ENCODE measurements at regions not wholly inside any gene's neighbourhood (a gene's known extent, or its start where the extent isn't known, plus 50 kb on each side); places are given as distances from the start of the nearest gene placed in this dataset.

- POLR2A ChIA-PET, result no interaction called here
- Mint-ChIP-seq H3K9me3 (peaks cover 0 to 10% (median 5%) of the 10 kb centered on the region in 9 donors), H3K4me1 (no peaks in the 10 kb centered on the region), H3K27me3 (no peaks in the 10 kb centered on the region), H3K36me3 (peaks cover 0 to 2% (median 0%) of the 10 kb centered on the region in 3 donors), H3K4me3 (no peak overlapping the region), H3K27ac (no peak overlapping the region)
- DNase-seq (no peak), ATAC-seq (no peak)
Observed at GRCh38 chr13:88339271-88339741, 668.1 kb downstream of the SLITRK5 start.

- H3K4me1 Mint-ChIP-seq, result no peaks in the 10 kb centered on the region
- DNase-seq, result no peak
- peaks cover 0 to 5% (median 0%) of the 10 kb centered on the region in 3 donors for H3K36me3 Mint-ChIP-seq
- ATAC-seq, result no peak
- no peak overlapping the region for H3K4me3 Mint-ChIP-seq
- POLR2A ChIA-PET, result no interaction called here
- peaks cover 3 to 20% (median 8%) of the 10 kb centered on the region in 9 donors for H3K9me3 Mint-ChIP-seq
- no peaks in the 10 kb centered on the region for H3K27me3 Mint-ChIP-seq
- H3K27ac Mint-ChIP-seq, result peak overlapping the region in 1 of 10 donors; percentile 40
Observed at GRCh38 chr13:88345171-88345847, 674.1 kb downstream of the SLITRK5 start.

GRCh38 chr13:88360761-88361160 lies 689.6 kb downstream of the SLITRK5 start:
- no peak for ATAC-seq

GRCh38 chr13:88369866-88370265 lies 698.7 kb downstream of the SLITRK5 start:
- Mint-ChIP-seq H3K27ac (no peak overlapping the region), H3K9me3 (peaks cover 0 to 2% (median 0%) of the 10 kb centered on the region in 9 donors), H3K36me3 (no peaks in the 10 kb centered on the region), H3K4me1 (no peaks in the 10 kb centered on the region), H3K27me3 (no peaks in the 10 kb centered on the region), H3K4me3 (no peak overlapping the region)
- ATAC-seq (no peak), DNase-seq (no peak)
- POLR2A ChIA-PET, result no interaction called here

More at GRCh38 chr13:88360761-88361160, 689.6 kb downstream of the SLITRK5 start:
- H3K27me3 Mint-ChIP-seq, result no peaks in the 10 kb centered on the region
- no peak overlapping the region for H3K27ac Mint-ChIP-seq
- no peak for DNase-seq
- H3K4me3 Mint-ChIP-seq, result no peak overlapping the region
- H3K4me1 Mint-ChIP-seq, result peaks cover 0 to 2% (median 0%) of the 10 kb centered on the region in 4 donors
- H3K36me3 Mint-ChIP-seq, result peaks cover 0 to 4% (median 0%) of the 10 kb centered on the region in 3 donors
- peaks cover 2 to 19% (median 6%) of the 10 kb centered on the region in 9 donors for H3K9me3 Mint-ChIP-seq
- POLR2A ChIA-PET, result no interaction called here

GRCh38 chr13:88376760-88377388 lies 705.7 kb downstream of the SLITRK5 start:
- H3K27me3 Mint-ChIP-seq, result no peaks in the 10 kb centered on the region
- ATAC-seq (no peak), DNase-seq (no peak)
- no peak overlapping the region for H3K4me3 Mint-ChIP-seq
- peaks cover 0 to 4% (median 0%) of the 10 kb centered on the region in 4 donors for H3K4me1 Mint-ChIP-seq
- POLR2A ChIA-PET, result no interaction called here
- H3K27ac Mint-ChIP-seq, result no peak overlapping the region
- H3K9me3 Mint-ChIP-seq, result peaks cover 0 to 7% (median 2%) of the 10 kb centered on the region in 9 donors
- H3K36me3 Mint-ChIP-seq, result no peaks in the 10 kb centered on the region

- H3K4me1 Mint-ChIP-seq, result peaks cover 0 to 4% (median 0%) of the 10 kb centered on the region in 4 donors
- no peak for DNase-seq
- peaks cover 0 to 7% (median 2%) of the 10 kb centered on the region in 9 donors for H3K9me3 Mint-ChIP-seq
- no peak overlapping the region for H3K27ac Mint-ChIP-seq
- no peaks in the 10 kb centered on the region for H3K27me3 Mint-ChIP-seq
- ATAC-seq, result no peak
- H3K4me3 Mint-ChIP-seq, result no peak overlapping the region
- POLR2A ChIA-PET, result no interaction called here
- H3K36me3 Mint-ChIP-seq, result no peaks in the 10 kb centered on the region
Observed at GRCh38 chr13:88377852-88378251, 706.7 kb downstream of the SLITRK5 start.

GRCh38 chr13:88384542-88384941 lies 713.4 kb downstream of the SLITRK5 start:
- Mint-ChIP-seq H3K9me3 (peaks cover 0 to 20% (median 3%) of the 10 kb centered on the region in 9 donors), H3K27me3 (no peaks in the 10 kb centered on the region), H3K27ac (no peak overlapping the region), H3K4me1 (no peaks in the 10 kb centered on the region), H3K36me3 (peaks cover 0 to 13% (median 0%) of the 10 kb centered on the region in 3 donors), H3K4me3 (no peak overlapping the region)
- no peak for DNase-seq
- ATAC-seq, result no peak
- POLR2A ChIA-PET, result no interaction called here

- H3K27me3 Mint-ChIP-seq, result no peaks in the 10 kb centered on the region
- peaks cover 0 to 15% (median 7%) of the 10 kb centered on the region in 9 donors for H3K9me3 Mint-ChIP-seq
- H3K36me3 Mint-ChIP-seq, result peaks cover 0 to 10% (median 0%) of the 10 kb centered on the region in 3 donors
- no peak for DNase-seq
- no peak overlapping the region for H3K27ac Mint-ChIP-seq
- H3K4me1 Mint-ChIP-seq, result no peaks in the 10 kb centered on the region
- no peak for ATAC-seq
- H3K4me3 Mint-ChIP-seq, result no peak overlapping the region
- POLR2A ChIA-PET, result no interaction called here
Observed at GRCh38 chr13:88395804-88396203, 724.6 kb downstream of the SLITRK5 start.

GRCh38 chr13:88411696-88412095 lies 740.5 kb downstream of the SLITRK5 start:
- ATAC-seq (no peak), DNase-seq (no peak)
- H3K27me3 Mint-ChIP-seq, result no peaks in the 10 kb centered on the region
- POLR2A ChIA-PET, result no interaction called here
- H3K9me3 Mint-ChIP-seq, result peaks cover 0 to 13% (median 4%) of the 10 kb centered on the region in 9 donors
- H3K4me1 Mint-ChIP-seq, result peaks cover 0 to 2% (median 0%) of the 10 kb centered on the region in 4 donors
- H3K36me3 Mint-ChIP-seq, result peaks cover 0 to 3% (median 0%) of the 10 kb centered on the region in 3 donors
- no peak overlapping the region for H3K27ac Mint-ChIP-seq
- no peak overlapping the region for H3K4me3 Mint-ChIP-seq

GRCh38 chr13:88417801-88418200 lies 746.6 kb downstream of the SLITRK5 start:
- DNase-seq (no peak), ATAC-seq (no peak)
- peaks cover 0 to 19% (median 6%) of the 10 kb centered on the region in 9 donors for H3K9me3 Mint-ChIP-seq
- no peak overlapping the region for H3K4me3 Mint-ChIP-seq
- no peaks in the 10 kb centered on the region for H3K36me3 Mint-ChIP-seq
- no peaks in the 10 kb centered on the region for H3K27me3 Mint-ChIP-seq
- POLR2A ChIA-PET, result no interaction called here
- peaks cover 0 to 2% (median 0%) of the 10 kb centered on the region in 4 donors for H3K4me1 Mint-ChIP-seq
- no peak overlapping the region for H3K27ac Mint-ChIP-seq

GRCh38 chr13:88424463-88424862 lies 753.3 kb downstream of the SLITRK5 start:
- Mint-ChIP-seq H3K27ac (no peak overlapping the region), H3K4me1 (peaks cover 0 to 8% (median 0%) of the 10 kb centered on the region in 4 donors), H3K36me3 (no peaks in the 10 kb centered on the region), H3K27me3 (no peaks in the 10 kb centered on the region), H3K9me3 (peaks cover 0 to 17% (median 4%) of the 10 kb centered on the region in 9 donors), H3K4me3 (no peak overlapping the region)
- ATAC-seq (no peak), DNase-seq (no peak)
- POLR2A ChIA-PET, result no interaction called here

- Mint-ChIP-seq H3K4me3 (no peak overlapping the region), H3K36me3 (no peaks in the 10 kb centered on the region), H3K27ac (no peak overlapping the region), H3K27me3 (no peaks in the 10 kb centered on the region), H3K4me1 (peaks cover 0 to 16% (median 0%) of the 10 kb centered on the region in 4 donors), H3K9me3 (peaks cover 0 to 13% (median 2%) of the 10 kb centered on the region in 9 donors)
- DNase-seq, result no peak
- POLR2A ChIA-PET, result no interaction called here
- no peak for ATAC-seq
Observed at GRCh38 chr13:88426661-88427060, 755.5 kb downstream of the SLITRK5 start.

GRCh38 chr13:88429862-88430261 lies 758.7 kb downstream of the SLITRK5 start:
- no peak overlapping the region for H3K27ac Mint-ChIP-seq
- peaks cover 0 to 18% (median 5%) of the 10 kb centered on the region in 9 donors for H3K9me3 Mint-ChIP-seq
- no peaks in the 10 kb centered on the region for H3K27me3 Mint-ChIP-seq
- H3K4me1 Mint-ChIP-seq, result peaks cover 0 to 26% (median 0%) of the 10 kb centered on the region in 4 donors
- H3K36me3 Mint-ChIP-seq, result no peaks in the 10 kb centered on the region
- ATAC-seq (no peak), DNase-seq (no peak)
- POLR2A ChIA-PET, result no interaction called here
- H3K4me3 Mint-ChIP-seq, result no peak overlapping the region

Measured in naive thymus-derived CD8-positive, alpha-beta T cell (primary cell).